K562 (cell line): ENCODE measurements at regions not wholly inside any gene's neighbourhood (a gene's known extent, or its start where the extent isn't known, plus 50 kb on each side); places are given as distances from the start of the nearest gene placed in this dataset.

Experiments used
- ATAC-seq: fragments of 200-7000 bp; cut with Tn5 transposase; 3 replicates; pipeline ENCODE4 v1.9.1; 2020; ENCODE audit warnings: moderate library complexity
- BruUV-seq: library from RNA; stranded (reverse); fragments of 400-500 nt; replicated peaks from 2 replicates; lab custom pipeline; 2021; lab: Mats Ljungman, UMichigan
- CTCF ChIA-PET: fragments of 300-600 bp; formaldehyde crosslinking; extraction: SDS; loops from one replicate; lab custom pipeline; 2021; ENCODE audit warnings: low intra/inter-chr PET ratio; lab: Yijun Ruan, JAX
- POLR2A ChIA-PET: fragments of 300-600, 350-650 bp; sonication (Branson Sonifier 250); formaldehyde crosslinking; extraction: SDS; loops from one replicate; lab custom pipeline; 2021; ENCODE audit warnings: antibody characterized with exemption, inconsistent platforms; lab: Yijun Ruan, JAX
- DNase-seq, 4 experiments: peaks; one replicate each; pipeline versions ENCODE4 v3.0.0 to v3.0.0-alpha.2; 2011 to 2018; ENCODE audit warnings: low spot score in 3 of 4, mixed read lengths in 3 of 4; ENCODE audit errors: extremely low read depth in 1 of 4
- FAIRE-seq: peaks from 2 replicates; lab custom pipeline; 2011; peaks lifted over from hg19 to GRCh38; lab: Jason Lieb, UNC
- H2AFZ ChIP-seq: 2 replicates; pipeline ENCODE4 v1.6.0; 2011; ENCODE audit warnings: low read depth, low read length, control low read depth, inconsistent platforms
- H3K27ac ChIP-seq: fragments of 200-600 bp; 3 replicates; pipeline ENCODE4 v1.8.0; 2011; ENCODE audit warnings: low read depth, mild to moderate bottlenecking, control low read depth, inconsistent platforms, low read length, moderate library complexity, mixed read lengths; ENCODE audit errors: extremely low read depth
- H3K27me3 ChIP-seq, 2 experiments: fragments of 300-600 bp in 1 of 2; 2 replicates in 1 of 2; 3 replicates in 1 of 2; pipeline versions ENCODE4 v1.6.0 to v1.8.0; 2011; ENCODE audit warnings: inconsistent platforms in 2 of 2, low read length in 2 of 2, mild to moderate bottlenecking in 1 of 2, mixed read lengths in 1 of 2, moderate library complexity in 1 of 2; ENCODE audit not compliant: control insufficient read depth in 2 of 2, insufficient read depth in 2 of 2
- H3K36me3 ChIP-seq: fragments of 300-600 bp; 3 replicates; pipeline ENCODE4 v1.8.0; 2011; ENCODE audit warnings: mild to moderate bottlenecking, low read length, inconsistent platforms; ENCODE audit not compliant: control insufficient read depth, insufficient read depth
- H3K4me1 ChIP-seq, 2 experiments: fragments of 200-600 bp in 1 of 2; replicated peaks in 1 of 2; 2 replicates in 1 of 2; 3 replicates in 1 of 2; pipeline versions ENCODE4 v1.5.1 to v1.8.0; 2011; ENCODE audit warnings: inconsistent platforms in 2 of 2, low read length in 2 of 2, mild to moderate bottlenecking in 1 of 2, mixed read lengths in 1 of 2, moderate library complexity in 1 of 2; ENCODE audit not compliant: control insufficient read depth in 2 of 2, insufficient read depth in 2 of 2
- H3K4me2 ChIP-seq: 2 replicates; pipeline ENCODE4 v1.6.1; 2011; ENCODE audit warnings: low read length, control low read depth, inconsistent platforms, mixed read lengths; ENCODE audit not compliant: insufficient read depth
- H3K4me3 ChIP-seq: fragments of 200-600 bp; sonication (generic), shearing (Covaris generic); 2 replicates; pipeline ENCODE4 v1.5.1; 2016; ENCODE audit warnings: control low read depth, inconsistent platforms
- H3K79me2 ChIP-seq: fragments of 200-600 bp; 3 replicates; pipeline ENCODE4 v1.8.0; 2011; ENCODE audit warnings: low read length, inconsistent platforms; ENCODE audit not compliant: control insufficient read depth, insufficient read depth
- H3K9ac ChIP-seq, 2 experiments: 2 replicates each; pipeline versions ENCODE4 v1.6.0 to v1.6.1; 2011; ENCODE audit warnings: low read depth in 2 of 2, low read length in 2 of 2, control low read depth in 1 of 2, inconsistent platforms in 1 of 2, mild to moderate bottlenecking in 1 of 2, mixed read lengths in 1 of 2; ENCODE audit not compliant: insufficient read depth in 1 of 2
- H3K9me1 ChIP-seq: one replicate; pipeline ENCODE4 v1.6.0; 2011; ENCODE audit warnings: inconsistent platforms, mild to moderate bottlenecking, low read length, moderate library complexity; ENCODE audit not compliant: control insufficient read depth, insufficient read depth
- H3K9me3 ChIP-seq: replicated peaks from 2 replicates; pipeline ENCODE4 v1.5.1; 2011; ENCODE audit warnings: low read depth, low read length, inconsistent platforms; ENCODE audit not compliant: control insufficient read depth, insufficient read depth
- H4K20me1 ChIP-seq: replicated peaks from 2 replicates; pipeline ENCODE4 v1.6.1; 2011; ENCODE audit warnings: low read length, inconsistent platforms, mixed read lengths; ENCODE audit not compliant: control insufficient read depth, insufficient read depth
- ASH1L ChIP-seq: fragments of 450-650 bp; IDR thresholded peaks from 2 replicates; pipeline ENCODE4 v1.6.1; 2018; ENCODE audit warnings: borderline replicate concordance, mild to moderate bottlenecking, low read depth; ENCODE audit not compliant: partially characterized antibody
- COPS2 ChIP-seq: fragments of 450-650 bp; conservative IDR thresholded peaks from 2 replicates; pipeline ENCODE4 v1.6.1; 2016; ENCODE audit warnings: mild to moderate bottlenecking, moderate library complexity
- ELK3 ChIP-seq: fragments of 450-650 bp; formaldehyde crosslinking; IDR thresholded peaks from 2 replicates; pipeline ENCODE4 v1.4.0; 2020; ENCODE audit warnings: mild to moderate bottlenecking
- MBD2 ChIP-seq: sonication (generic); IDR thresholded peaks from 2 replicates; pipeline ENCODE4 v1.6.1; 2016; ENCODE audit warnings: low read depth, borderline replicate concordance
- NFXL1 ChIP-seq: fragments of 450-650 bp; formaldehyde crosslinking; IDR thresholded peaks from 2 replicates; pipeline ENCODE4 v1.4.0; 2021; ENCODE audit warnings: mild to moderate bottlenecking
- NR0B1 ChIP-seq: fragments of 450-650 bp; IDR thresholded peaks from one replicate; pipeline ENCODE4 v1.6.1; 2018; ENCODE audit warnings: mild to moderate bottlenecking, moderate library complexity; ENCODE audit not compliant: partially characterized antibody
- NR2C1 ChIP-seq, 2 experiments: fragments of 450-650 bp; IDR thresholded peaks; 2 replicates each; pipeline ENCODE4 v1.6.1; 2017; ENCODE audit warnings: mild to moderate bottlenecking in 2 of 2, antibody characterized with exemption in 1 of 2, inconsistent platforms in 1 of 2, missing compliant biosample characterization in 1 of 2, missing genetic modification characterization in 1 of 2
- TCF7L2 ChIP-seq: fragments of 150-350 bp; IDR thresholded peaks from 2 replicates; pipeline ENCODE4 v1.6.1; 2016; ENCODE audit warnings: low read depth, mild to moderate bottlenecking, low read length, moderate library complexity
- ZNF263 ChIP-seq: sonication (generic); formaldehyde crosslinking; IDR thresholded peaks from 2 replicates; pipeline ENCODE4 v1.8.0; 2022; ENCODE audit warnings: mild to moderate bottlenecking, missing genetic modification reagents, borderline replicate concordance
- ZNF589 ChIP-seq: fragments of 200-800 bp; sonication (Bioruptor generic); IDR thresholded peaks from 2 replicates; pipeline ENCODE4 v1.6.1; 2016; ENCODE audit warnings: low read depth, missing genetic modification characterization, missing compliant biosample characterization
- WGBS: fragments of 100-300 bp; shearing (Covaris generic); methylation state at CpG from one replicate; pipeline ENCODE4 v1.1.6; 2016; ENCODE audit warnings: low coverage, mixed read lengths; ENCODE audit not compliant: insufficient coverage; ENCODE audit errors: missing lambda C conversion rate; 5-methylcytosine and 5-hydroxymethylcytosine counted together
- in situ Hi-C: fragments of 300-500 bp; cut with MboI; formaldehyde crosslinking; loops from 4 replicates; pipeline ENCODE4 v1.15.0; 2018; ENCODE audit warnings: inconsistent platforms, mixed read lengths
- intact Hi-C: fragments of 100-400 bp; cut with micrococcal nuclease; formaldehyde crosslinking; loops from 2 replicates; pipeline ENCODE4 v1.14.2; 2022
- TF ChIP-seq, protein P1 (sequence below): fragments of 250-450 bp; sonication (Bioruptor Pico); IDR thresholded peaks from 2 replicates; pipeline ENCODE4 v1.5.0; 2021; ENCODE audit warnings: mild to moderate bottlenecking, moderate library complexity

GRCh38 chr3:21154911-21155310 lies 596.1 kb downstream of the ZNF385D start:
- no TSS peak for BruUV-seq
- in situ Hi-C loops = no loop called here
- Histone ChIP-seq H3K27ac (no peak overlapping the region), H3K79me2 (no peaks in the 10 kb centered on the region), H3K27me3 (no peaks in the 10 kb centered on the region), H3K9ac (no peak overlapping the region), H3K4me2 (no peak overlapping the region), H3K36me3 (no peaks in the 10 kb centered on the region), H3K9me3 (no peaks in the 10 kb centered on the region), H4K20me1 (no peaks in the 10 kb centered on the region), H3K9me1 (no peaks in the 10 kb centered on the region), H3K4me3 (no peak overlapping the region), H2AFZ (no peak overlapping the region), H3K4me1 (no peaks in the 10 kb centered on the region)
- ChIA-PET POLR2A (interaction anchor here (0.5 kb wide), 1 partner anchor 130 kb away, joined by 3 read pairs; no protein-coding TSS in a partner anchor), CTCF (no interaction called here)
- FAIRE-seq (no peak), DNase-seq (no peak), ATAC-seq (no peak)
- no peak for TF ChIP-seq NFXL1
- intact Hi-C loops = no loop called here

DNA sequence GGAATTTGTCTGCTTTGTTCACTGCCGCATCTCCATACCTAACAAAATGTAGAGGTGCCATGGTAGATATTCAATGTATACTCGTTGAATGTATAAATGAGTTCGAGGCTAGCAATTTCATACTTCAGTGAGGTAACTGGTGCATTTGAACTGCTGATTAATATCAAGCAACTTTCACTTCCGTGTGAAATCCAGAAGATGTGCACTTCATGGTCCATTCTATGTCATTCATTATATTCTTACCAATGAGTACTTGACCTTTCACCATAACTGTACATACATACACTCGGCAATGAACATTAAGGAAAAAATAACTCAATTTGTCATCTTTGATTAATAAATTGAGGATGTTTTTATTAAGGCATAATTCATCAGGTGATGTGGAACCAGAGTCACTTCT lies 598.5 kb downstream of the ZNF385D start:
- Histone ChIP-seq H2AFZ (no peak overlapping the region), H3K36me3 (no peaks in the 10 kb centered on the region), H3K9ac (no peak overlapping the region), H3K9me1 (no peaks in the 10 kb centered on the region), H3K4me2 (no peak overlapping the region), H3K4me3 (no peak overlapping the region), H3K9me3 (no peaks in the 10 kb centered on the region), H3K79me2 (no peaks in the 10 kb centered on the region), H3K4me1 (no peaks in the 10 kb centered on the region), H3K27me3 (no peaks in the 10 kb centered on the region), H3K27ac (no peak overlapping the region), H4K20me1 (no peaks in the 10 kb centered on the region)
- FAIRE-seq (no peak), ATAC-seq (no peak), DNase-seq (no peak)
- intact Hi-C loops (no loop called here), in situ Hi-C loops (no loop called here)
- no TSS peak for BruUV-seq
- WGBS = 2% methylated on average over 5 of the region's 5 CpGs
- ChIA-PET POLR2A (no interaction called here), CTCF (no interaction called here)
- TF ChIP-seq NR2C1 (IDR thresholded peaks at IDR 0.05) (no peak), NR2C1 (tag; IDR thresholded peaks at IDR 0.05) (no peak), MBD2 (no peak), ASH1L (no peak), NR0B1 (no peak), COPS2 (no peak), TCF7L2 (no peak), ZNF589 (CRISPR knock-in tag) (no peak), ZNF263 (no peak), ELK3 (CRISPR knock-in tag) (no peak)
- TF ChIP-seq, protein P1, sequence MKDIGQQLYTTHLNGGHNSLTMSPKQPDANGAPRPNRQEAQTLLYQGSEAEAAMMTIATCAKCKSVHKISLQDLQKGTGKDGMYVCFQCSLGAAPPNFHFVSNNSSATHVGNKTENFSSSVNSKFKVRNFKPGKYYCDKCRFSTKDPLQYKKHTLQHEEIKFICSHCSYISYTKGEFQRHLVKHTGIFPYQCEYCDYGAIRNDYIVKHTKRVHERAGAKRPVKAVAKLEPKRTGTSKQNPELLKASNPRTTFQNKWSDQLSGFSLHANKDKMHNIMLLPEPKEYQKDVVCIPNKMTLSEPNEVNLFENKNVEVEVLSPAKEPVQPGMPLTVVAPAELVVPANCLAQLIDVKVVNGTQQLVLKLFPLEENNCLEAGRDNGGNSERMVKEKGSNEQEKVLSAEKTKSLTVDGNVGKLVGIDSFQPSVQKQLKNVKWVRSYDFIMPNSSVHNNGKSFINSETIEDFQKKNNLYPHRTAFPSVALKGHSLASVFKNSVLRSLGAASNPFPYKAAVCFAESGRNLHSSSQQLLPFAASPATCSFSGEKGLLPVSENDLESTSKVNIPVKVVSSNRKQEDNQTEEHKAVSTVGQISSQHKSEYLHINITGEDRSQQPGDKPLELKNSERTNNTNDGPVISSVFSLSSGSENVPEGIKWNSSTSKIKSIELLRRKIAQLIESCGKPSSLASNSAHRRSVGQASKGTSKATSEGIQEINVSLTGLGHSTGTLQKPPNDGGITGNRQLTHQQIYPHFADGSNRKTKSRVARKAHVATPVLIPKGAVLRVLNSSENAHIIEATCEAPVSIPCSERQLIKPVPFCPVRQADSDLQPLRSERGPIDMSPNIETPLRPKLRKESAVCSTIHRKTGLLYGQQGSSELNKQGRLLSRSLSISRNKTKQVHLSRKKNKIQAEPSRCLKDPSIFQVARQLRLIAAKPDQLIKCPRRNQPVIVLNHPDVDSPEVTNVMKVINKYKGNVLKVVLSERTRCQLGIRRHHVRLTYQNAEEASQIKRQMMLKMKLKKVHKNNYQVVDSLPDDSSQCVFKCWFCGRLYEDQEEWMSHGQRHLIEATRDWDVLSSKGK (CRISPR knock-in tag) = no peak
